Activated T-cell treated with anti-CD3 and anti-CD28 coated beads, Interleukin-2, amount 50 U/mL, for 48 hours (primary cell): ENCODE measurements at regions not wholly inside any gene's neighbourhood (a gene's known extent, or its start where the extent isn't known, plus 50 kb on each side); places are given as distances from the start of the nearest gene placed in this dataset.
"Not testable (repeated sequence)": the region's sequence is repeated elsewhere in the genome, so short reads cannot be mapped to it uniquely, and the experiment has no call there.

Experiments
- DNase-seq, 2 experiments: peaks; one replicate each; pipeline ENCODE4 v3.0.0-alpha.2; 2020

DNA sequence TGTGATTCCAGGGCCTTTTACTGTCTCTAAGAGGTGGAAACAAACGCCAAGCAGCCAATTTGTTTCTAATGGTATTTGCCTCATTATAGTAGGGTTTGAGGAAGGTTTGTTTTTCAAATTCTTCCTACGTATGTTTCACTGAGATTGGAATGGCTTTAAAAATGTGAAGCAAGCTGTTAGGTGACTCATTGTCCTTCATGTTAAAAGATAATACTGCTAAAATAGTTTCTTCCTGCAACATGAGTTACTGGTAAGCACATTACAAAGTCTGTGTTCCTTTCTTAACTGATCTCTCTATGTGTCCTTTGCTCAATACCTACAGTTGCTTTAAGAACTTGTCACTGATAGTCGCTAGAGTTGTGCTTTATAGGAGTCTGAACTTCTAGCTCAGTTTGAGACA lies 1183.9 kb downstream of the RPA4 start:
- no peak for DNase-seq

DNA sequence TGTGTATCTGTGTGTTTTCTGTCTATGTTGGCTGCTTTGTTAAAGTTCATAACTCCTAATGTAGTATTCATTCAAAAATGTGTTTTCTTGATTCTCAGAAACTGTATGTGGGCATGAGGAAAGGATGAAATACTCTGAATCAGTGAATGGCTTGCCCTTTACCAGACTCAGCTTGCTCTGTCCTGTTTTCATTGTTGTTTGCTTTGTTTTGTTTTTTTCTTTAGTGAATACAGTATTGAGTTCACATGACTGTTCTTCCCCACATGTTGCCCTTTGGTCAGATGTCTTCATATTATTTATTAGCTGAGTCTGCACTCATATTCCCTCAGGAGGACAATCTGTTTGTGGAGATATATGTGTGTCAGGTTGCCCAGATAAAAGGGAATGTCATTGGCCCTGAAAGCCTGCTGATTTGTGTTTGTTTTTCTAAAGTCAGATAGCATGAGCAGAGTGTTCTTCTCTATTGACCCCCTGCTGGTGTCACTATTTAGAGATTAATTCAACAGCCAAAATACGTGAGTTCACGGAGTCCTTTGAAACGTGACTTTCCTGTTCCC lies 1184.4 kb downstream of the RPA4 start:
- DNase-seq, result no peak

DNA sequence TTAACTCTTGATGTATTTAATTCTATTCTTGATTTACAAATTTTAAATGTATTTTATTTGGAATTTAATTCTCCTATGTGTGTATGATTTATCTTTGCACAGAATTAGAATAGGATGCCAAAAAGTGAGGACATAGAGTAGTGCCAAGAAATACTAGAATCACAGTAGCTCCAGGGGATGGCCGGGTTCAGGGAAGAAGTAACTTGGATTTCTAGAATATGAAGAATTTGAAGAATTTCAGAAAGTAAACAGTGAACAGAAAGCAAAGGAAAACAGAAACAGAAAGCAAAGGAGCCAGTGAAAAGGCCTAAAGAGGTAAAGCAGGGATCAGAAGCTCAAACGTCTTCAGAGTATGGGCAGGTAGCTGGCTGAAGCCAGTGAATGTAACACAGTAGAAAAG lies 1187.6 kb downstream of the RPA4 start:
- DNase-seq, result no peak

DNA sequence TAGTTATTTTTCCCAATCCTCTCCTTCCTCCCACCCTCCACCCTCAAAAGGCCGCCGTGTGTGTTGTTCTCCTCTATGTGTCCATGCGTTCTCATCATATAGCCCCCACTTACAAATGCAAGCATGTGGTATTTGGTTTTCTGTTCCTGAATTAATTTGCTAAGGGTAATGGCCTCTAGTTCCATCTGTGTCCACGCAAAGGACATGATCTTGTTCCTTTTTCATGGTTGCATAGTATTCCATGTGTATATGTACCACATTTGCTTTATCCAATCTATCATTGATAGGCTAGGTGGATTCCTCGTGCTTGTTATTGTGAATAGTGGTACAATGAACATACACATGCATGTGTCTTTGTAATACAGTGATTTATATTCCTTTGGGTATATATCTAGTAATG lies 1193.7 kb downstream of the RPA4 start:
- DNase-seq, result no peak

DNA sequence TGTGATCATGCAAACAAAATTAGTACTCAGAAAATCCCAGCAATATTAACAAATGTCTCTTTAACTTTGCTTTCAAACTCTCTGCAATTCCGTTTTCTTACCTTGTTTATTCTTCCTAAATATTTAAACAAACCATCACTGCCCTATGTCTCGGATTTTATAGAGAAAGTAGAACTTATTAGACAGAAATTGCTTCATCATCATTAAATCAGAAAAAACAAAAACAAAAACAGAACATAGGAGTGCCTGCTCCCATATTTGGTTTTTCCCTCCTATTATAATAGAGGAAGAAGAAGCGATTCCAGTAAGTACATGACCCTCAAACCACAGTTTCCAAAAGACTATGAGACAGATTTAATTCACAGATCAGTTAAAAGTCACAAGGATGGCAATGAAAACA lies 1228.0 kb downstream of the RPA4 start:
- no peak for DNase-seq

DNA sequence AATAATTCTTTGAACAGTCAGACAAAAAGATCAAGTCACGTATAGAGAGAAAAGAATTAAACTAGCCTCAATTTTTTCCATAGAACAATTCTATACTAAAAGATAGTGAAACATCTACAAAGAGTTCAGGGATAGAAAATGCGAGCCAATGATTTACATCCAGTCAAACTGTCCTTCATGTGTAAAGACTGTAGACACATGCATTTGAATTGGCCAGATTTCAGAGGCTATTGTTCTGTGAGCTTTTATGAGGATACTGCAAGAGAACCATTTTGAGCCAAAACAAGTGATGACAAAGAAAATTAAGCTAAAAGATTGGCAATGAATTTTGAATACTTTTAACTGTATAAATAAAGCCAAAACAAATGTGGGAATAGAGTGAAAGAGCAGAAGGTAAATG lies 1230.3 kb downstream of the RPA4 start:
- DNase-seq, result no peak

DNA sequence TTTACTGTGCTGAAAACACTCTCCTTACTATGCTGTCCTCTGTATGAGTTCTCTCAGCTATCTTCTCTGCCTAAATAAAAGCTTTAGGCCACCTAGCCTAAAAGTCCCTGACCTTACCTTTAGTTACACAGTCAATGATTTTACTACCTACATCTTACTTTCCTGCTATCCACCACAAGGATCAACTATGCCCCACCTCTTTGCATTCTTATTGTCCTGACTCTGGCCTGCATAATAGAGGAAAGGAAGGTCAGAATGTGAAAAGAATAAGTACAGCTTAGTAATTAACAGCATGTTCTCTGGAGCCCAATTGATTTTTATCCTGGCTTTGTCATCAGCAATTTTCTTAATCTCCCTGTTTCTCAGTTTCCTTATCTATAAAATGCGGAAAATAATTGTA lies 1257.8 kb downstream of the RPA4 start:
- DNase-seq, result no peak

DNA sequence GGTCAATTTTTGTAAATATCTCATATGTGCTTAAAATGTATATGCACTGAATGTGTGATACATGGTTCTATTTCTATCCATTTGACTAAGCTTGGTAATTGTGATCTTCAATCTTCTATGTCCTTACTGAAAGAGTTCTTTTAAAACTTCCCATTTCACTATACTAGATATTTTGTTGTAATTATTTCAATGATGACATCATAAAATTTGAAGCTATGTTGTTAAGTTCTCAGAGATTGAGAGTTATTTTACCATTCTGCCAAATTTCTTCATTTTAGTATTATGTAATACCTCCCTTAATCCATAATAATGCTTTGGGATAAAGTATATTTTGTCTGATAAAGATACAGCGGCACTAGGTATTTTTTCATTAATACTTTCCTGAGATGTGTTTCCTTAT lies 1307.3 kb downstream of the RPA4 start:
- DNase-seq, result no peak

DNA sequence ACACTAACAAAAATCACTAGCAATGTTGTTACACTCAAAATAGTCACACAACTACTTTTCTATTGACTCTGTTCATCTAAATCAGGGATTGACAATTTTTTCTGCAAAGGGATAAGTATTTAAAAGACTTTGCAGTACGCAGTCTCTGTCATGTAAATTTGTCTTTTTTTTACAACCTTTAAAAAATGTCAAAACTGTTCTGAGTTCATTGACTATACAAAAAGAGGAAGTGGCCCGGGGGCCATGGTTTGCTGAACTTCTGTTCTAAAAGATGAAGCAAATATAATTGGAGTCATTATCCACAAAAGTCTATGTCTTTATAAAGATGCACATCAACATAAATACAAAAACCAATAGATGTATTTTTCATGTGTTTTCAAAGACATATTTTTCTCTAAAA lies 1310.3 kb downstream of the RPA4 start:
- no peak for DNase-seq

DNA sequence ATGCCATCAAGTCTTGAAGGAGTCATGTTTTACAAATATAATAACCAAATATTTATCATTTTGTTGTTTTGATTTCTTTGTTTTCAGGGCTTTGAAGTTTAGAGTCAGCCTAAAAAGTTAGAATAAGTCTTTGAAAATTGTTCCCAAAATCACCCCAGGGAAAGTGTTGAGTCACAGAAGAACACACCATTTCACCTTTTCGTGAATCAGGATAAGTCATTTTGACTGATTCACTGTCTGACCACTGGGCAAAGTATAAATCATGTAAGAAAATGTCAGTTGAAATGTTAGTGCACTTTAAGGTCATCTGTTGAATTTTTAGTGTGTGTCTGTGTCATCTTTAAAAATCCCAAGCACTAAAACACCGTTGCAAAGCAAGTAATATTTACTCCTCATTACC lies 1320.1 kb downstream of the RPA4 start:
- DNase-seq, result no peak

DNA sequence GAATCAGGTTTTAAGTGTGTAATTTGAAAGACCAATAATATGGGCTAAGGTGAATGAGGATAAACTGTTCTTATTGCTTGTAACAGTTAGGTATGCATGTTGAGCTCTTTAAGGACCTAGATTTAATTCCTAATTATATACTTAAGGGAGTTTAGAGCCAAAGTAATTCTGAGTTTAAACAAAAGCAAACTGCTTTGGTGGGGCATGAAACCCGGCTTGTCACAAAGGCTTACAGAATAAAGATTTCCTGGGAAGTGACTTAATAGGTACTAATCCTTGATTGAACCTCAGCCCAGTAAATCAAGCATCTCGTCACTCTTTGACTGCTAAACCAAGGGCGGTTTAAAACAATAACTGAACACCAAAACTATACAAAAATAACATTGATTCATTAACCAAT lies 1324.2 kb downstream of the RPA4 start:
- no peak for DNase-seq

DNA sequence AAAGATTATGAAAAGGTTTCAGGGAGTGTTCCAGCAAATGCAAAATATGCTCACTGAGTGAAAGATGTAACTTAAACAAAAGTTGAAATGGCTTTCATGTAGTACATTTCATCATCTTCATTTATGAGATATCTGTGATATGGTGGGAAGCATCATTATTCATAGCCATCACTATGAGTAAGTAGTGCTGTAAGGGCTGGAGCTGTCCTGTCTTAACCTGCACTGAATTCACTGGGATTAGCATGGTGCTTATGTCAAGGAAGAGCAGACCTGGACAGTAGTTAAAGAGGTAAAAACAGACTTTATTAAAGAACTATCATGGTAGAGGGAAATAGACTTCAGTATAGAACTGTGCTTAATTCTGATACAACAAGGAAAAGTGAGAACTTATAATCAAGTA lies 1347.3 kb downstream of the RPA4 start:
- no peak for DNase-seq

DNA sequence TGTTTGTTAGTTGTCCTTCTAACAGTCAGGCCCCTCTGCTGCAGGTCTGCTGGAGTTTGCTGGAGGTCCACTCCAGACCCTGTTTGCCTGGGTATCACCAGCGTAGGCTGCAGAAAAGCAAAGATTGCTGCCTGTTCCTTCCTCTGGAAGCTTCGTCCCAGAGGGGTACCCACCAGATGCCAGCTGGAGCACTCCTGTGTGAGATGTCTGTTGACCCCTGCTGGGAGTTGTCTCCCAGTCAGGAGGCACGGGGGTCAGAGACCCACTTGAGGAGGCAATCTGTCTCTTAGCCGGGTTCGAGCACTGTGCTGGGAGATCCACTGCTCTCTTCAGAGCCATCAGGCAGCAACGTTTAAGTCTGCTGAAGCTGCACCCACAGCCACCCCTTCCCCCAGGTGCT lies 1356.4 kb downstream of the RPA4 start:
- DNase-seq, result not testable (repeated sequence)

DNA sequence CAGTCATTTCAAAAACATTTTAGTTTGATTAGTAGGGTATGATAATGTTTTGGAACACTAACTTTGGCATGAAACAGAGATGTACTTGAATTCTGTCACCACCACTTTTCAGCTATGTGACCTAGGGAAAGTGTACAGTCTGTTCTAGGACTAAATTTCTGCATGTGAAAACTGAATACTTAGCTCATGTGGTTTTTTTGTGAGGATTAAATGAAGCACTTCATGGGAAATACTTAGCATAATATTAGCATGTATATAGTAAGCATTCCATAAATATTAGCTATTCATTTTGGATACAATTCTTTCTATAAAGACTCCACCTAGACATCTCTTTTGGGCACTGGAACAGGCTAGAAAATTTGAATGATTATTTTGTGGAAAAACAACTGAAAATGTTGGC lies 1379.4 kb downstream of the RPA4 start:
- no peak for DNase-seq

DNA sequence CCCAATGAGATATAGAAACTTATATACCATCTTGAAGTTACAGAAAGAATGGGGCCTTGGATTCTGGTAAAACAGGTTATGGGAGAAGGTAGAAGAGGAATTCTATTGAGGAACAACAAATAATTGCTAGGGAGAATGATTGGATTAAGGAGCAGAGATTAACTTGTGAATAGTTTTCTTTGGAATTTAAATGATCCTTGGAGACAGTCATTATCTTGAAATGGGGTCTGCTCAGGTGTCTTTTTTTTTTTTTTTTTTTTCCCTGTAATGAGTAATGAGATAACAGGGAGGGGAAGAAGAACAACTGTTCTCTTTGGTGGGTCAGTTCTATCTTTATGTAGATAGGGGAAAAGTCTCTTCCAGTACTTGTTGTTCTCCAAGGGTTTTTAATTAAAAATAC lies 1406.0 kb downstream of the RPA4 start:
- DNase-seq, result no peak

DNA sequence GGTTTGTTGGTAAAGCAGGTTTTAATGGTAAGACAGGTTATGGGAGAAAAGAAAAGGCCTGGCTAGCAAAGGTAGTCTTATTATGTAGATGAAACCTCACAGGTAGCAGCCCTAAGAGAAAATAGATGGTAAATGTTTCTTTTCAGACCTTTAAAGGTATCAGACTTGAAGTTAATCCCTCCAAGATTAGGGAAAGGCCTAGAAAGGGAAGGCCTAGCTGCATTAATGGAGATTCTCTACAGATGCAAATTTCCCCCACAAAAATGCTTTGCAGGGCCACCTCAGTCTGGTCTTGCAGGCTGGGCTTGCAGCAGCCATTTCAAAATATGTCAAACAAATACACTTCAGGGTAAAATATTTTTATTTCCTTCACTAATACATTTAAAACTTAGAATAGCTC lies 1410.6 kb downstream of the RPA4 start:
- DNase-seq, result no peak

DNA sequence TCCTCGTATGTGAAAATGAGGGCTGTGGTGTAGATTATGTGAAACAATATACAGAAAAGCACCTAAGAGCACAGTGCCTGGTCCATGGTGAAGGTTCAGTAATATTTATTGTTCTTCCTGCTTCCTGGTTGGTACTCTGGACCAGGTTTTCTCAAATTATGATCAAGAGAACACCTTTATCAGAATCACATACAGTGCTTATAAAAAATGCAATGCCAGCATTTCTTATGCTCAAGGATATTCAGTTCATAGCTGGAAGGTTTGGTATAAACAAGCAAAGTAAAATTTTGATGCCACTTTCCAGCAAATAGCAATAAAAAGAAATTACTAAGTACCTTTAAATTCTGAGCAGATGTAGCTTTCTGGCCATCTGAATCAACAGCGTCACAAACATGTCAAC lies 1412.4 kb downstream of the RPA4 start:
- no peak for DNase-seq

DNA sequence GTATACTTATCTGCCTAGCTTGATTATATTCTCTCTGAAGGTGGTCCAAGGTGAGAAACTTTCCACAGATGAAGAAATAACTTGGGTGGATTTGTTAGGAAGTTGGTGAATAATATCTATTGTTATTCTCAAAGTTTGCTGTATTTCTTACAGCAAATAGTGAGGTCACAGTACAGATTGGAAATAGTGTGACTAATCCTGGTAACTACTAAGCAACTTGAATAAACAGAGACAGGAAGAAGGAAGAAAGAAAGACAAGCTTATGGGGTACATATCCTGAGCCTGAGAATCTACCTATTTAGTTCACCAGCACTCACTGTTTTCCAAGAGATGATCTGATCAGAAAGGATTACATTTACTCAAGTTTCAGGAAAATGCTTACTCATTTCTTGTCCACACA lies 1416.1 kb downstream of the RPA4 start:
- no peak for DNase-seq

DNA sequence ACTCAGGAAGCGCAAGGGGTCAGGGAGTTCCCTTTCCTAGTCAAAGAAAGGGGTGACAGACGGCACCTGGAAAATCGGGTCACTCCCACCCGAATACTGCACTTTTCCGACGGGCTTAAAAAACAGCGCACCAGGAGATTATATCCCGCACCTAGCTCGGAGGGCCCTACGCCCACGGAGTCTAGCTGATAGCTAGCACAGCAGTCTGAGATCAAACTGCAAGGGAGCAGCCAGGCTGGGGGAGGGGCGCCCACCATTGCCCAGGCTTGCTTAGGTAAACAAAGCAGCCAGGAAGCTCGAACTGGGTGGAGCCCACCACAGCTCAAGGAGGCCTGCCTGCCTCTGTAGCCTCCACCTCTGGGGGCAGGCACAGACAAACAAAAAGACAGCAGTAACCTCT lies 1416.8 kb downstream of the RPA4 start:
- DNase-seq, result not testable (repeated sequence)

DNA sequence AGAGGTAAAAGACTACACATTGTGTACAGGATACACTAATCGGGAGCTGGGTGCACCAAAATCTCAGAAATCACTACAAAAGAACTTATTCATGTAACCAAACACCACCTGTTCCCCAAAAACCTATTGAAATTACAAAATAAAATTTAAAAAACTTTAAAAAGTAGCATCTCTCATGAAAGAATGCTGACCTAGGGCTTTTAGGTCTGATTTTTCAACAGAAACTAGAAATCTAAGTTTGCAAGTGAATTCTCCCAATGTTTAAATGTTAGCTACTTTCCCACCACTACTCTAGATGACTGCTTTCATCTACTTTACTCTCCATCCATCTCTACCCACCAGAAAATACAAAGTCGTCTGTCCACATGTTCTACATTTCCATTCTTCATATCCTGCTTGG lies 1447.7 kb downstream of the RPA4 start:
- DNase-seq, result no peak

DNA sequence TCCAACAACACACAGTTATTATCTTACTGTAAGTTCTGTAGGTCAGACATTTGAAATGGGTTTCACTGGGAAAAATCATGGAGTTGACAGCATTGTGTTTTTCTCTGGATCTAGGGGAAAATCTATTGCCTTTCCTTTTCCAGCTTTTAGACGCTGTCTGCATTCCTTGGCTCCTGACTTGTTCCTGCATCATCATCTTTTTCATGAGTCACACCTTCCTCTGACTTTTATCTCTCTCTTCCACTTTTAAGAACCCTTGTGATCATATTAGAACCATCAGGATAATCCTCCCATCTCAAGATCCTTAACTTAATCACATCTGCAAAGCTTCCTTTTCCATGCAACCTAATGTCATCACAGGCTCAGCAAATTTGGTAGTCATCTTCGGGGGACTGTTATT lies 1454.8 kb downstream of the RPA4 start:
- DNase-seq, result no peak

DNA sequence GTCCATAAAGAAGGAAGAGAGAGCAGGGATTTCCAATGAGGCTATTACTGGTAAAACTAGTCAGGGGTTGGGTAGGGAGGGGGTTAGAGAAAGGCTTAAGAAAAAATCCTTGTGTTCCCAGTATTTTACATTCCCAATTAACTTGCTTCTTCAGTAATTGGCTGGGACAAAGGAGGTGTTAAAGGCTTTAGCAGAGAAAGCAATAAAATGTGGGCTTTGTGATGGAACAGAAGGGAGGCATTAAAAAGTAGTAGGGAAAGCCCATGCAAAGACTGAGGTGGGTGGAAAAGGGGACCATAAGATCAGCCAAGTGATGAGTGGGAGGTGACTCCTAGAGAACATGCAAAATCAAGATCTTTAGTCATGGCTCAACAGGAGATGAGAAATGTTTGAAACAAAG lies 1467.2 kb downstream of the RPA4 start:
- no peak for DNase-seq

DNA sequence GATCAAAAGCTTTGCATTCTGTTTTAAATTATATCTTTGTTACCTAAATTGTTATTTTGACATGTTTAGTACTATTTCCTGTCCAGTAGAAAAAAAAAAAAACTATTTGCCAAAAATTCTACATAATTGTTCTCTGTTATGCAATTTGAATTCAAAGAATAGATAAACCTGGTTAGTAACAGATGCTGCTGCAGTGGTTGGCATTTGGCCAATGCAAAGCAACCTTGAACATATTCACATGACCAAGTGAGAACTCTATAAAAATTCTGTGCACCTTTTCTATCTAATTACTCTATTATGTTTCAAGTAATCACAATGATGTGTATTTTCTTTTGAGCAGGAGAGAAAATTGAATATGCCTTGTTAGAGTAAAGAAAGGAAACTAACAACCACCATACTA lies 1473.4 kb downstream of the RPA4 start:
- DNase-seq, result no peak

DNA sequence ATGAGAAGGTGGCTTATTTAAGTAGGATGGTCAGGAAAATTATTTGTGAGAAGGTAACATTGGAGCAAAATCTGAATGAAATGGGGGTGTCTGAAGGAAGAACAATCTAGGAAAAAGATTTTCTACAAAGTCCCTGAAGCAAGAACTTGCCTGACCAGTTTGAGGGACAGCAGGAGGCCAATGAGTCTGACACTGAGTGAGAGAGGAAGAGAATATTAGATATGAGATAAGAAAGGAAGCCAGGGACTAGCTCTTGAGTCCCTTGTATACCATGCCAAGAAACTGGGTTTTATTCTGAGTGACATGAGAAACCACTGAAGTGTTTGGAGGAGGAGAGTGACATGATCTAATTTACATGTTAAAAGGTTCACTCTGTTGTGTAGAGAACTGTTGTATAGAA lies 1478.9 kb downstream of the RPA4 start:
- no peak for DNase-seq

DNA sequence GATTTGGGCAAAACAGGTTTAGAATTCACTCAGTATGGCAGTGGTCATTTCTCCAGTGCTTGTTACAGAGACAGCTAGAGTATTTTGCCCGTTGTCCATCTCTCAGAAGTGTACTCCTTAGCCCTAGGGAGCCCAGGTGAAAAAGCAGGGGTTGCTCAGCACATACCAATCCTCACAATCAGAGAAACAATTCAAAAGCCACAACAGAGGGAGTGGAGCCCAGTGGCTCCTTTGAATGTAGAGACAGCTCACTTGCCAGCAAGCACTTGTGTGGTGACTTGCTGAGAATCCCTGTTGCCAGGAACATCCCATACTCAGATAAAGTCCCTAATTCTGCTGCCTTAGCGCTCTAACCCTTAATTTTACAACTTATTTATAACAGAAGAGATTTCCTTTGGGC lies 1488.3 kb downstream of the RPA4 start:
- no peak for DNase-seq

DNA sequence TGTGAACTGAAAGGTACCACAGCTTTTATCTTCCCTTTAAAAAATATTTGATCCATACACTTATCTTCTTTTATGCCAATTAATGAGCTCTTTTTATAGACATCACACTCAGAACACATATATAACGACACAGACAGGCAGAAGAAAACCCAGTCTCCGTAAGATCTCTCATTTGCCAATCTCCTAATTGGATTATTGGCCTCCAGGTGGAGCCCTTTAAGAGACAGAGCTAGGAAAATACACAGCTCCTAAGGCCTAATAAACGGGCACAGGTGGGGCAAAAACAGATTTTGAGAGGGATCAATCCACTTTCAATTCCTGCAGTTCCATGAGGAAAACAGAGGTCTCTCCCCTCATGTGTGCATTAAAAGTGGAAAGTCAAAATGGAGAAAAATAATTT lies 1495.4 kb downstream of the RPA4 start:
- no peak for DNase-seq
